Ectodermal cell (in vitro differentiated cells): ENCODE measurements at regions not wholly inside any gene's neighbourhood (a gene's known extent, or its start where the extent isn't known, plus 50 kb on each side); places are given as distances from the start of the nearest gene placed in this dataset.

Experiments
- H3K27ac ChIP-seq: 2 replicates; pipeline ENCODE4 v1.7.0; 2013; ENCODE audit warnings: mild to moderate bottlenecking, low read depth, low read length; ENCODE audit not compliant: insufficient read depth, poor library complexity, severe bottlenecking
- H3K27me3 ChIP-seq: 2 replicates; pipeline ENCODE4 v1.7.0; 2013; ENCODE audit warnings: mild to moderate bottlenecking, low read length; ENCODE audit not compliant: insufficient read depth, control insufficient read depth, poor library complexity, severe bottlenecking
- H3K36me3 ChIP-seq: one replicate; pipeline ENCODE4 v1.7.0; 2013; ENCODE audit warnings: low read length; ENCODE audit not compliant: control insufficient read depth, insufficient read depth
- H3K4me1 ChIP-seq: one replicate; pipeline ENCODE4 v1.7.0; 2013; ENCODE audit warnings: low read length; ENCODE audit not compliant: control insufficient read depth, insufficient read depth
- H3K4me3 ChIP-seq: 2 replicates; pipeline ENCODE4 v1.7.0; 2013; ENCODE audit warnings: low read depth, low read length, control low read depth; ENCODE audit not compliant: insufficient read depth
- H3K9me3 ChIP-seq: 2 replicates; pipeline ENCODE4 v1.7.0; 2013; ENCODE audit warnings: mild to moderate bottlenecking, low read length, moderate library complexity; ENCODE audit not compliant: control insufficient read depth
- WGBS, 2 experiments: methylation state at CpG; one replicate each; pipeline ENCODE4 v1.1.7; 2013; ENCODE audit warnings: missing lambda C conversion rate in 2 of 2; 5-methylcytosine and 5-hydroxymethylcytosine counted together

GRCh38 chr1:8267307-8267706 is 50.6 kb upstream of the SLC45A1 start:
- H3K27ac ChIP-seq: no peak overlapping the region
- H3K36me3 ChIP-seq: no peaks in the 10 kb centered on the region
- H3K9me3 ChIP-seq: no peaks in the 10 kb centered on the region
- no peak overlapping the region for H3K4me3 ChIP-seq
- H3K27me3 ChIP-seq: no peaks in the 10 kb centered on the region
- 48 to 63% methylated on average over 5 of the region's 5 CpGs for whole genome bisulfite sequencing, 2 experiments
- no peaks in the 10 kb centered on the region for H3K4me1 ChIP-seq

GRCh38 chr1:8266436-8267165 is 51.3 kb upstream of the SLC45A1 start:
- no peaks in the 10 kb centered on the region for H3K36me3 ChIP-seq
- H3K4me3 ChIP-seq: no peak overlapping the region
- H3K27ac ChIP-seq: peak overlapping the region; percentile 55
- WGBS, 2 experiments: 27 to 31% methylated on average over 5 of the region's 8 CpGs
- H3K4me1 ChIP-seq: no peaks in the 10 kb centered on the region
- H3K27me3 ChIP-seq: no peaks in the 10 kb centered on the region
- no peaks in the 10 kb centered on the region for H3K9me3 ChIP-seq

GRCh38 chr1:8263791-8264190 is 54.1 kb upstream of the SLC45A1 start:
- Histone ChIP-seq H3K4me3 (no peak overlapping the region), H3K27me3 (no peaks in the 10 kb centered on the region), H3K4me1 (no peaks in the 10 kb centered on the region), H3K27ac (no peak overlapping the region), H3K36me3 (no peaks in the 10 kb centered on the region), H3K9me3 (no peaks in the 10 kb centered on the region)
- 95 to 96% methylated on average over 4 of the region's 4 CpGs for WGBS, 2 experiments

- H3K4me3 ChIP-seq: no peak overlapping the region
- no peaks in the 10 kb centered on the region for H3K9me3 ChIP-seq
- H3K36me3 ChIP-seq: no peaks in the 10 kb centered on the region
- 95 to 100% methylated on average over 1 of the region's 1 CpG for WGBS, 2 experiments
- no peak overlapping the region for H3K27ac ChIP-seq
- H3K4me1 ChIP-seq: no peaks in the 10 kb centered on the region
- H3K27me3 ChIP-seq: no peaks in the 10 kb centered on the region
Observed at GRCh38 chr1:8261398-8261762, 56.5 kb upstream of the SLC45A1 start.

- H3K9me3 ChIP-seq: no peaks in the 10 kb centered on the region
- no peak overlapping the region for H3K4me3 ChIP-seq
- no peaks in the 10 kb centered on the region for H3K4me1 ChIP-seq
- 69 to 70% methylated on average over 13 of the region's 13 CpGs for WGBS, 2 experiments
- H3K27me3 ChIP-seq: no peaks in the 10 kb centered on the region
- no peaks in the 10 kb centered on the region for H3K36me3 ChIP-seq
- no peak overlapping the region for H3K27ac ChIP-seq
Observed at GRCh38 chr1:8259498-8260290, 58.2 kb upstream of the SLC45A1 start.

- no peaks in the 10 kb centered on the region for H3K36me3 ChIP-seq
- H3K27me3 ChIP-seq: no peaks in the 10 kb centered on the region
- H3K4me1 ChIP-seq: no peaks in the 10 kb centered on the region
- H3K9me3 ChIP-seq: no peaks in the 10 kb centered on the region
- H3K27ac ChIP-seq: no peak overlapping the region
- WGBS, 2 experiments: 91 to 93% methylated on average over 7 of the region's 7 CpGs
- no peak overlapping the region for H3K4me3 ChIP-seq
Observed at GRCh38 chr1:8257621-8258020, 60.3 kb upstream of the SLC45A1 start.

- Histone ChIP-seq H3K9me3 (no peaks in the 10 kb centered on the region), H3K27ac (no peak overlapping the region), H3K36me3 (no peaks in the 10 kb centered on the region), H3K4me1 (no peaks in the 10 kb centered on the region), H3K4me3 (no peak overlapping the region), H3K27me3 (no peaks in the 10 kb centered on the region)
- WGBS, 2 experiments: 92 to 96% methylated on average over 7 of the region's 7 CpGs
Observed at GRCh38 chr1:8256321-8256720, 61.6 kb upstream of the SLC45A1 start.

- H3K27me3 ChIP-seq: no peaks in the 10 kb centered on the region
- H3K9me3 ChIP-seq: no peaks in the 10 kb centered on the region
- no peaks in the 10 kb centered on the region for H3K36me3 ChIP-seq
- 90 to 91% methylated on average over 4 to 5 of the region's 5 CpGs for WGBS, 2 experiments
- no peaks in the 10 kb centered on the region for H3K4me1 ChIP-seq
- no peak overlapping the region for H3K4me3 ChIP-seq
- no peak overlapping the region for H3K27ac ChIP-seq
Observed at GRCh38 chr1:8255712-8256111, 62.2 kb upstream of the SLC45A1 start.

- Histone ChIP-seq H3K27me3 (no peaks in the 10 kb centered on the region), H3K9me3 (no peaks in the 10 kb centered on the region), H3K36me3 (no peaks in the 10 kb centered on the region), H3K4me1 (no peaks in the 10 kb centered on the region), H3K4me3 (no peak overlapping the region), H3K27ac (no peak overlapping the region)
- 93% methylated on average over 13 of the region's 13 CpGs for WGBS, 2 experiments
Observed at GRCh38 chr1:8252266-8252951, 65.5 kb upstream of the SLC45A1 start.

GRCh38 chr1:8251635-8252034 is 66.3 kb upstream of the SLC45A1 start:
- H3K36me3 ChIP-seq: no peaks in the 10 kb centered on the region

More at GRCh38 chr1:8251635-8252034, 66.3 kb upstream of the SLC45A1 start:
- H3K4me1 ChIP-seq: no peaks in the 10 kb centered on the region
- no peaks in the 10 kb centered on the region for H3K9me3 ChIP-seq
- no peak overlapping the region for H3K27ac ChIP-seq
- no peaks in the 10 kb centered on the region for H3K27me3 ChIP-seq
- H3K4me3 ChIP-seq: no peak overlapping the region
- 95 to 98% methylated on average over 9 of the region's 9 CpGs for WGBS, 2 experiments
